Epithelial cell of esophagus (primary cell): ENCODE measurements at regions not wholly inside any gene's neighbourhood (a gene's known extent, or its start where the extent isn't known, plus 50 kb on each side); places are given as distances from the start of the nearest gene placed in this dataset.
A peak's percentile ranks its signal among the peaks of the same experiment; 100 is the strongest.

ENCODE experiments used
- DNase-seq: peaks from one replicate; pipeline ENCODE4 v3.0.0; 2010; ENCODE audit warnings: low read depth
- H3K4me3 ChIP-seq: 2 replicates; pipeline ENCODE4 v1.5.1; 2011; ENCODE audit warnings: mild to moderate bottlenecking, low read length, control low read depth
- TF ChIP-seq, protein P1 (sequence below): IDR thresholded peaks from 2 replicates; pipeline ENCODE4 v1.5.1; 2011; ENCODE audit warnings: low read depth, mild to moderate bottlenecking, low read length, control low read depth, inconsistent platforms; ENCODE audit not compliant: insufficient read depth; ENCODE audit errors: missing control alignments

GRCh38 chr7:119219663-119220062 lies 995.2 kb downstream of the ANKRD7 start:
- H3K4me3 ChIP-seq, result no peak overlapping the region
- no peak for DNase-seq
- TF ChIP-seq, protein P1, sequence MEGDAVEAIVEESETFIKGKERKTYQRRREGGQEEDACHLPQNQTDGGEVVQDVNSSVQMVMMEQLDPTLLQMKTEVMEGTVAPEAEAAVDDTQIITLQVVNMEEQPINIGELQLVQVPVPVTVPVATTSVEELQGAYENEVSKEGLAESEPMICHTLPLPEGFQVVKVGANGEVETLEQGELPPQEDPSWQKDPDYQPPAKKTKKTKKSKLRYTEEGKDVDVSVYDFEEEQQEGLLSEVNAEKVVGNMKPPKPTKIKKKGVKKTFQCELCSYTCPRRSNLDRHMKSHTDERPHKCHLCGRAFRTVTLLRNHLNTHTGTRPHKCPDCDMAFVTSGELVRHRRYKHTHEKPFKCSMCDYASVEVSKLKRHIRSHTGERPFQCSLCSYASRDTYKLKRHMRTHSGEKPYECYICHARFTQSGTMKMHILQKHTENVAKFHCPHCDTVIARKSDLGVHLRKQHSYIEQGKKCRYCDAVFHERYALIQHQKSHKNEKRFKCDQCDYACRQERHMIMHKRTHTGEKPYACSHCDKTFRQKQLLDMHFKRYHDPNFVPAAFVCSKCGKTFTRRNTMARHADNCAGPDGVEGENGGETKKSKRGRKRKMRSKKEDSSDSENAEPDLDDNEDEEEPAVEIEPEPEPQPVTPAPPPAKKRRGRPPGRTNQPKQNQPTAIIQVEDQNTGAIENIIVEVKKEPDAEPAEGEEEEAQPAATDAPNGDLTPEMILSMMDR, result no peak

GRCh38 chr7:119223930-119224329 lies 999.4 kb downstream of the ANKRD7 start:
- no peak overlapping the region for H3K4me3 ChIP-seq
- no peak for DNase-seq
- TF ChIP-seq, protein P1, result no peak

DNA sequence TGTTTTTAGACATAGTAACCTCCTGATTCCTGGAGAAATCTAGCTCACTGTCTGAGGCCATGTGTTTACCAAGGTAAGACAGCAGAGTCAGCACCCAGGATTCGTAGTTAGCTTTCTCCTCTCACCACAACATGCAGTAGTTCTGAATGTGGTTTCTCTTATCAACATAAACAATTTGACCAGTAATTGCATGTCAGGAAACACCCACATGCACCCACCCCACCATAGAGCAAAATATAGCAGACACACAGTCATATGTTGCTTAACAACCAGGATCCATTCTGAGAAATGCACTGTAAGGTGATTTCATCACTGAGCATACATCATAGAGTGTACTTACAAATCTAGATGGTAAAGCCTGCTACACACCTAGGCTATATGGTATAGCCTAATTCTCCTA lies 1004.0 kb downstream of the ANKRD7 start:
- TF ChIP-seq, protein P1, result no peak
- DNase-seq, result peak; percentile 48
- no peak overlapping the region for H3K4me3 ChIP-seq

DNA sequence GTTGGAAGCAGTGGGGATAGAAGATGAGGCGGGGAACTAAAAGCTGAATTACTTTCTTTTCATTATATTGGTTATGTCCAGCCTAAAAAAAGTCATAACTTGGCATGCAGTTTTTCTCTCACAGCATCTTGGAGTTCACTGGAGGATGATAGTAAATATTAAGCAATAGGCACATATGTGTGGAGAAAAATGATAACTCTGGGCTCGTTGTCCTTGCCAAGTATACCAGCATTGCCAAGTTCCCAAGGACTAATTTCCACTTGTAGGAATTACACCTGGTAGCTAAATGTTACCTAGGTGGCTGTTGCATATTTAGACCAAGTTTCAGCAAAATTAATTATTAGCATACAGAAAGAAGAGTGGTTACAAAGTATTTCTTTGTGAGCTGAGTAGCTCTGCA lies 1007.6 kb downstream of the ANKRD7 start:
- DNase-seq, result no peak
- TF ChIP-seq, protein P1, result no peak
- H3K4me3 ChIP-seq, result no peak overlapping the region

DNA sequence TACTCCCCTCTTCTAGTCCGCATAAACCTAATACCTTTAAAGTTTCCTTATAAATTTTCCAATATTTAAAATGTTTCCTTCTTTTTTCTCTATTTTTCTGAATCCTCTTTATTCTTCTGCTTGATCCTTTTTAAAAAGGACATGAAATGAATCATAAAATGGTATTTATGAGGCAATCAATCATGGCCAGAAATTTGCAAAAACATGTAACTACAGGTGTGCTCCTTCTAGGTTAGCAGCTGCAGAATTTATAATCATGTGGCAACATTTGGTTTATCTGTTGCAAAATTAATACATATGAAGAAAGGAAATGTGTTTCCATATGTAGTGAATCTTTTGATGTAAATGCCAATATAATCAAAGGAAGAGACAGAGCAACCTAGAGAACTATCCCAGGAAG lies 1008.5 kb downstream of the ANKRD7 start:
- DNase-seq, result peak; percentile 36
- TF ChIP-seq, protein P1, result no peak
- no peak overlapping the region for H3K4me3 ChIP-seq

DNA sequence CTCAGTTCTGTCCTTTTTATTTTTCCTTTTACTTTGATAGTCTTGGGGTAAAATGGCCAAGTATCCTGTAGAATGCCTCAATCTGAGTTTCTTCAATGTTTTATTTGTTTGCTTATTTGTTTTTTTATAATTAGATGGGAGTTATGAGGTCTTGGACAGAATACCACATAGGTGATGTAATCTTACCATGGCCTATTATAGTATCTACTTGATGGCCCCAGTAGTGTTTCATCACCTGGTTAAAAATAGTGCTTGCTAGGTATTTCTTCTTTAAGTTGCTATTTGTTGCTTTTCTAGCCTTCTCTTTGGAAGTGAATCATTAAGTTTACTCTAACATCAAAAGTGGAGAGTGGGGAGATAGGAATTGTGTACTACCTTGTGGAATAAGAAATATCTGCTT lies 1020.0 kb upstream of the KCND2 start:
- no peak for DNase-seq
- H3K4me3 ChIP-seq, result no peak overlapping the region
- TF ChIP-seq, protein P1, result no peak

DNA sequence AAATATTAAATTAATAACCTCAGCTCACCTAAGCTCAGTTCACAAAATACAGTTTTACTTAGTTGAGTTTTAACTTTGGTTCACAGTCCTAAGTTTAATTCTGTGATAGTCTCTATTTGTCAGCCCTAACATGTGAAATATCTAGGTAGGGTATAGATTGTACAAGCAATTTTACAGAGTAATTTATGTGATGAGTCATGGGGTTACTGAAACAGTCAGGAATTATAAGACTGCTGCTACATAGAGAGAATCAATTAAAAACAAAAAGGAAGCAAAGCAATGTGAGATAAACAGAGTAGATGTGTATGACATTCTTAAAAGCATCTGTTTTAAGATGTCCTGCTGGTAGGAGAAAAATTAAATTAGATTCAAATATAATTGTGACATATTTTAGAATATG lies 1018.2 kb upstream of the KCND2 start:
- H3K4me3 ChIP-seq, result no peak overlapping the region
- peak; percentile 25 for DNase-seq
- TF ChIP-seq, protein P1, result no peak
